Renal pelvis (tissue), 1 donor: ENCODE measurements at regions not wholly inside any gene's neighbourhood (a gene's known extent, or its start where the extent isn't known, plus 50 kb on each side); places are given as distances from the start of the nearest gene placed in this dataset.
A peak's percentile ranks its signal among the peaks of the same experiment; 100 is the strongest.
"Not testable (repeated sequence)": the region's sequence is repeated elsewhere in the genome, so short reads cannot be mapped to it uniquely, and the experiment has no call there.

Experiments
- DNase-seq: peaks from one replicate; pipeline ENCODE4 v3.0.0-alpha.2; 2013

GRCh38 chr6:40152196-40152595 lies 217.9 kb upstream of the MOCS1 start:
- DNase-seq: no peak

GRCh38 chr6:40148882-40149573 lies 214.8 kb upstream of the MOCS1 start:
- no peak for DNase-seq

- no peak for DNase-seq
These were observed 212.6 kb upstream of the MOCS1 start for GRCh38 chr6:40146902-40147301.

GRCh38 chr6:40139447-40139846 lies 205.2 kb upstream of the MOCS1 start:
- DNase-seq: no peak

GRCh38 chr6:40138273-40138720 lies 204.0 kb upstream of the MOCS1 start:
- DNase-seq: peak; percentile 16

GRCh38 chr6:40135491-40136072 lies 201.3 kb upstream of the MOCS1 start:
- no peak for DNase-seq

GRCh38 chr6:40133981-40134380 lies 199.7 kb upstream of the MOCS1 start:
- not testable (repeated sequence) for DNase-seq

GRCh38 chr6:40131675-40132074 lies 197.4 kb upstream of the MOCS1 start:
- DNase-seq: no peak

- DNase-seq: no peak
These were observed 193.9 kb upstream of the MOCS1 start for GRCh38 chr6:40128127-40128526.

- DNase-seq: no peak
These were observed 191.6 kb upstream of the MOCS1 start for GRCh38 chr6:40125680-40126394.

GRCh38 chr6:40124924-40125323 lies 190.7 kb upstream of the MOCS1 start:
- DNase-seq: no peak

GRCh38 chr6:40116832-40117231 lies 182.6 kb upstream of the MOCS1 start:
- no peak for DNase-seq

- DNase-seq: no peak
These were observed 178.1 kb upstream of the MOCS1 start for GRCh38 chr6:40112350-40112749.

- DNase-seq: no peak
These were observed 174.5 kb upstream of the MOCS1 start for GRCh38 chr6:40108736-40109135.

- no peak for DNase-seq
These were observed 172.6 kb upstream of the MOCS1 start for GRCh38 chr6:40106840-40107239.

GRCh38 chr6:40098774-40099173 lies 164.5 kb upstream of the MOCS1 start:
- no peak for DNase-seq

- DNase-seq: no peak
These were observed 163.3 kb upstream of the MOCS1 start for GRCh38 chr6:40097590-40097989.

- no peak for DNase-seq
These were observed 149.1 kb upstream of the MOCS1 start for GRCh38 chr6:40083141-40083920.

GRCh38 chr6:40082278-40083043 lies 148.2 kb upstream of the MOCS1 start:
- DNase-seq: no peak

GRCh38 chr6:40077736-40078135 lies 143.5 kb upstream of the MOCS1 start:
- no peak for DNase-seq

- DNase-seq: no peak
These were observed 143.1 kb upstream of the MOCS1 start for GRCh38 chr6:40077315-40077714.
